EL (cell line): ENCODE measurements at regions not wholly inside any gene's neighbourhood (a gene's known extent, or its start where the extent isn't known, plus 50 kb on each side); places are given as distances from the start of the nearest gene placed in this dataset.
"Not testable (repeated sequence)": the region's sequence is repeated elsewhere in the genome, so short reads cannot be mapped to it uniquely, and the experiment has no call there.

Experiments used
- DNase-seq: peaks from one replicate; pipeline ENCODE4 v3.0.0-alpha.2; 2016

GRCh38 chr14:70269582-70269981, 80.8 kb upstream of the SLC8A3 start:
- no peak for DNase-seq

- DNase-seq = no peak
Measured at GRCh38 chr14:70268760-70269159, 80.0 kb upstream of the SLC8A3 start.

GRCh38 chr14:70266157-70266556, 77.4 kb upstream of the SLC8A3 start:
- DNase-seq = no peak

GRCh38 chr14:70265422-70265821, 76.7 kb upstream of the SLC8A3 start:
- DNase-seq = no peak

GRCh38 chr14:70259420-70259819, 70.7 kb upstream of the SLC8A3 start:
- DNase-seq = no peak

- peak; percentile 11 for DNase-seq
Measured at GRCh38 chr14:70257526-70257925, 68.8 kb upstream of the SLC8A3 start.

- DNase-seq = no peak
Measured at GRCh38 chr14:70256601-70257000, 67.8 kb upstream of the SLC8A3 start.

GRCh38 chr14:70255071-70256057, 66.6 kb upstream of the SLC8A3 start:
- not testable (repeated sequence) for DNase-seq

GRCh38 chr14:70254476-70254961, 65.8 kb upstream of the SLC8A3 start:
- peak; percentile 9 for DNase-seq

GRCh38 chr14:70253547-70253946, 64.8 kb upstream of the SLC8A3 start:
- DNase-seq = not testable (repeated sequence)

GRCh38 chr14:70245026-70245425, 56.3 kb upstream of the SLC8A3 start:
- no peak for DNase-seq

- DNase-seq = no peak
Measured at GRCh38 chr14:70239802-70240201, 51.1 kb upstream of the SLC8A3 start.

- not testable (repeated sequence) for DNase-seq
Measured at GRCh38 chr14:70238635-70239034, 49.9 kb upstream of the SLC8A3 start.
